GM23338 (cell line): ENCODE measurements at regions not wholly inside any gene's neighbourhood (a gene's known extent, or its start where the extent isn't known, plus 50 kb on each side); places are given as distances from the start of the nearest gene placed in this dataset.

Source experiments
- ATAC-seq: fragments of 200-7000 bp; cut with Tn5 transposase; 3 replicates; pipeline ENCODE4 v1.9.1; 2020
- DNase-seq: peaks from one replicate; pipeline ENCODE4 v3.0.0-alpha.2; 2015; ENCODE audit warnings: low spot score
- H2AFZ ChIP-seq: fragments of 200-600 bp; sonication (generic); 2 replicates; pipeline ENCODE4 v1.8.0; 2016; ENCODE audit warnings: antibody characterized with exemption, mild to moderate bottlenecking, moderate library complexity
- H3F3A ChIP-seq: fragments of 200-600 bp; sonication (generic); replicated peaks from 2 replicates; pipeline ENCODE4 v1.8.0; 2017; ENCODE audit warnings: antibody characterized with exemption, mixed run types, low read depth
- H3K27ac ChIP-seq: fragments of 200-600 bp; sonication (generic); 2 replicates; pipeline ENCODE4 v1.6.1; 2016; ENCODE audit warnings: low read depth
- H3K27me3 ChIP-seq: fragments of 200-600 bp; sonication (generic); 2 replicates; pipeline ENCODE4 v1.8.0; 2016; ENCODE audit warnings: mild to moderate bottlenecking, mixed run types, moderate library complexity; ENCODE audit not compliant: insufficient read depth
- H3K36me3 ChIP-seq: fragments of 200-600 bp; sonication (generic); 2 replicates; pipeline ENCODE4 v1.8.0; 2016; ENCODE audit warnings: mild to moderate bottlenecking; ENCODE audit not compliant: insufficient read depth
- H3K4me1 ChIP-seq: fragments of 200-600 bp; sonication (generic); 2 replicates; pipeline ENCODE4 v1.8.0; 2016; ENCODE audit warnings: mild to moderate bottlenecking, moderate library complexity; ENCODE audit not compliant: insufficient read depth
- H3K4me2 ChIP-seq: fragments of 200-600 bp; sonication (generic); 2 replicates; pipeline ENCODE4 v1.7.1; 2017; ENCODE audit warnings: mixed run types
- H3K4me3 ChIP-seq: fragments of 200-600 bp; sonication (generic); 2 replicates; pipeline ENCODE4 v1.6.1; 2016; ENCODE audit warnings: mixed run types
- H3K79me2 ChIP-seq: fragments of 200-600 bp; sonication (generic); replicated peaks from 2 replicates; pipeline ENCODE4 v1.8.0; 2017; ENCODE audit warnings: mild to moderate bottlenecking; ENCODE audit not compliant: insufficient read depth
- H3K9me2 ChIP-seq: fragments of 200-600 bp; sonication (generic); 2 replicates; pipeline ENCODE4 v1.8.0; 2017; ENCODE audit not compliant: insufficient read depth
- H4K20me1 ChIP-seq: fragments of 200-600 bp; sonication (generic); replicated peaks from 2 replicates; pipeline ENCODE4 v1.8.0; 2017; ENCODE audit warnings: mild to moderate bottlenecking; ENCODE audit not compliant: insufficient read depth
- H3K27ac Mint-ChIP-seq: 2 replicates; pipeline ENCODE4 v1.8.0; 2020; ENCODE audit warnings: inconsistent platforms, mild to moderate bottlenecking, moderate library complexity, mixed read lengths
- H3K27me3 Mint-ChIP-seq: 3 replicates; pipeline ENCODE4 v1.8.0; 2022; ENCODE audit warnings: low read depth, mild to moderate bottlenecking, moderate library complexity, mixed read lengths, inconsistent platforms; ENCODE audit not compliant: insufficient read depth, poor library complexity
- H3K36me3 Mint-ChIP-seq: 3 replicates; pipeline ENCODE4 v1.8.0; 2021; ENCODE audit warnings: low read depth, mild to moderate bottlenecking, inconsistent platforms, moderate library complexity, mixed read lengths
- H3K4me1 Mint-ChIP-seq: 3 replicates; pipeline ENCODE4 v1.8.0; 2020; ENCODE audit warnings: mild to moderate bottlenecking, inconsistent platforms, mixed read lengths
- H3K4me3 Mint-ChIP-seq: 3 replicates; pipeline ENCODE4 v1.8.0; 2021; ENCODE audit warnings: moderate library complexity, mild to moderate bottlenecking, inconsistent platforms, mixed read lengths
- H3K9me3 Mint-ChIP-seq: 3 replicates; pipeline ENCODE4 v1.8.0; 2020; ENCODE audit warnings: moderate library complexity, mild to moderate bottlenecking, inconsistent platforms, mixed read lengths
- CREB1 ChIP-seq: fragments of 250-450 bp; sonication (Bioruptor Pico); IDR thresholded peaks from 2 replicates; pipeline ENCODE4 v1.5.0; 2020; ENCODE audit warnings: low read depth, mild to moderate bottlenecking, moderate library complexity
- CTCF ChIP-seq, 2 experiments: fragments of 200-600 bp in 1 of 2; sonication (generic) in 1 of 2; conservative IDR thresholded peaks; 2 replicates each; pipeline versions ENCODE4 v1.5.1 to v1.6.1; 2016 to 2017; ENCODE audit warnings: antibody characterized with exemption in 2 of 2, low read depth in 2 of 2, mild to moderate bottlenecking in 2 of 2, moderate library complexity in 1 of 2
- NANOG ChIP-seq: IDR thresholded peaks from 2 replicates; pipeline ENCODE4 v1.6.1; 2016; ENCODE audit warnings: antibody characterized with exemption, borderline replicate concordance
- REST ChIP-seq: IDR thresholded peaks from one replicate; pipeline ENCODE4 v1.6.1; 2018; ENCODE audit warnings: antibody characterized with exemption; ENCODE audit not compliant: unreplicated experiment
- STAT1 ChIP-seq: IDR thresholded peaks from one replicate; pipeline ENCODE4 v1.6.1; 2016; ENCODE audit warnings: antibody characterized with exemption; ENCODE audit not compliant: unreplicated experiment
- ZNF462 ChIP-seq: fragments of 250-450 bp; sonication (Bioruptor Pico); IDR thresholded peaks from 2 replicates; pipeline ENCODE4 v1.5.0; 2020; ENCODE audit warnings: mild to moderate bottlenecking, moderate library complexity

GRCh38 chr20:17850684-17851026, 117.9 kb downstream of the SNX5 start:
- H3K4me3 ChIP-seq = no peak overlapping the region
- H3K4me1 ChIP-seq = peaks cover 14% of the 10 kb centered on the region
- Mint-ChIP-seq H3K27me3 (peaks cover 5% of the 10 kb centered on the region), H3K4me1 (peaks cover 16% of the 10 kb centered on the region), H3K36me3 (no peaks in the 10 kb centered on the region), H3K27ac (0 out of 2 replicates have a peak overlapping the region, but pooled peaks have one; percentile 85), H3K4me3 (no peak overlapping the region), H3K9me3 (peaks cover 4% of the 10 kb centered on the region; the same call in 1 of the 3 replicates)
- H3K4me2 ChIP-seq = no peak overlapping the region
- no peaks in the 10 kb centered on the region for H3K27me3 ChIP-seq
- no peaks in the 10 kb centered on the region for H3K9me2 ChIP-seq
- no peaks in the 10 kb centered on the region for H3F3A ChIP-seq
- ATAC-seq (no peak), DNase-seq (no peak)
- H3K27ac ChIP-seq = no peak overlapping the region
- TF ChIP-seq CTCF (conservative IDR thresholded peaks at IDR 0.05; ENCODE audit: low read depth in 2 of 2) (no peak), CREB1 (CRISPR knock-in tag) (no peak), ZNF462 (CRISPR knock-in tag) (no peak), STAT1 (no peak), REST (no peak), NANOG (no peak)
- H2AFZ ChIP-seq = 0 out of 2 replicates have a peak overlapping the region, but pooled peaks have one; percentile 59
- no peaks in the 10 kb centered on the region for H3K36me3 ChIP-seq
- no peaks in the 10 kb centered on the region for H3K79me2 ChIP-seq
- no peaks in the 10 kb centered on the region for H4K20me1 ChIP-seq
